OCI-LY7 (cell line): ENCODE measurements at regions not wholly inside any gene's neighbourhood (a gene's known extent, or its start where the extent isn't known, plus 50 kb on each side); places are given as distances from the start of the nearest gene placed in this dataset.

ENCODE experiments used
- BruUV-seq: library from RNA; stranded (reverse); fragments of 400-500 nt; replicated peaks from 2 replicates; lab custom pipeline; 2021; lab: Mats Ljungman, UMichigan
- CTCF ChIA-PET: fragments of 300-600 bp; sonication (Branson Sonifier 250); formaldehyde crosslinking; loops from one replicate; lab custom pipeline; 2022; ENCODE audit warnings: antibody characterized with exemption; ENCODE audit not compliant: unreplicated experiment; lab: Charles Lee
- POLR2A ChIA-PET: fragments of 300-600 bp; sonication (Branson Sonifier 250); formaldehyde crosslinking; loops from one replicate; lab custom pipeline; 2022; ENCODE audit warnings: antibody characterized with exemption; lab: Charles Lee
- DNase-seq: peaks from one replicate; pipeline ENCODE4 v3.0.0-alpha.2; 2015; ENCODE audit warnings: low spot score
- H2AFZ ChIP-seq: fragments of 200-600 bp; sonication (generic), shearing (Covaris generic); 2 replicates; pipeline ENCODE4 v1.6.1; 2014; ENCODE audit warnings: mild to moderate bottlenecking, antibody characterized with exemption, low read length, moderate library complexity
- H3K27ac ChIP-seq: fragments of 200-600 bp; sonication (generic); 2 replicates; pipeline ENCODE4 v1.5.1; 2014; ENCODE audit warnings: mixed run types, low read depth, mild to moderate bottlenecking, moderate library complexity, low read length, inconsistent platforms; ENCODE audit not compliant: poor library complexity, severe bottlenecking
- H3K36me3 ChIP-seq: fragments of 200-600 bp; sonication (generic); 2 replicates; pipeline ENCODE4 v1.6.1; 2014; ENCODE audit warnings: mild to moderate bottlenecking, antibody characterized with exemption, low read length, moderate library complexity, mixed read lengths; ENCODE audit not compliant: insufficient read depth
- H3K4me1 ChIP-seq: fragments of 200-600 bp; sonication (generic); 2 replicates; pipeline ENCODE4 v1.5.1; 2014; ENCODE audit warnings: mild to moderate bottlenecking, low read length; ENCODE audit not compliant: insufficient read depth, poor library complexity, severe bottlenecking
- H3K4me2 ChIP-seq: fragments of 200-600 bp; sonication (generic); 2 replicates; pipeline ENCODE4 v1.6.1; 2014; ENCODE audit warnings: mild to moderate bottlenecking, low read length
- H3K4me3 ChIP-seq: fragments of 200-600 bp; sonication (generic); 2 replicates; pipeline ENCODE4 v1.5.1; 2014; ENCODE audit warnings: mild to moderate bottlenecking, low read depth, low read length; ENCODE audit not compliant: poor library complexity, severe bottlenecking
- H3K79me2 ChIP-seq: fragments of 200-600 bp; sonication (generic); 2 replicates; pipeline ENCODE4 v1.6.1; 2016; ENCODE audit warnings: low read depth, mild to moderate bottlenecking, low read length, moderate library complexity, mixed read lengths; ENCODE audit not compliant: insufficient read depth
- H3K9me2 ChIP-seq: fragments of 200-600 bp; sonication (generic); 2 replicates; pipeline ENCODE4 v1.6.1; 2016; ENCODE audit warnings: mild to moderate bottlenecking, low read length, mixed read lengths; ENCODE audit not compliant: insufficient read depth
- H3K9me3 ChIP-seq: fragments of 200-600 bp; sonication (generic); 2 replicates; pipeline ENCODE4 v1.6.1; 2014; ENCODE audit warnings: mild to moderate bottlenecking, mixed run types, low read length, mixed read lengths
- H4K20me1 ChIP-seq: fragments of 200-600 bp; sonication (generic); 2 replicates; pipeline ENCODE4 v1.6.1; 2014; ENCODE audit warnings: mild to moderate bottlenecking, antibody characterized with exemption, low read length, moderate library complexity, mixed read lengths; ENCODE audit not compliant: insufficient read depth
- CTCF ChIP-seq: fragments of 200-600 bp; sonication (generic); conservative IDR thresholded peaks from 2 replicates; pipeline ENCODE4 v1.5.1; 2014; ENCODE audit warnings: mild to moderate bottlenecking, antibody characterized with exemption, low read length, moderate library complexity, mixed read lengths
- EZH2phosphoT487 ChIP-seq: fragments of 200-600 bp; sonication (generic); IDR thresholded peaks from 2 replicates; pipeline ENCODE4 v1.6.1; 2018; ENCODE audit warnings: low read depth, borderline replicate concordance, mild to moderate bottlenecking, mixed run types, antibody characterized with exemption, low read length, moderate library complexity, mixed read lengths
- intact Hi-C: fragments of 100-400 bp; cut with micrococcal nuclease; formaldehyde crosslinking; loops from one replicate; pipeline ENCODE4 v1.10.0; 2022; ENCODE audit not compliant: unreplicated experiment

- intact Hi-C loops: no loop called here
- no TSS peak for BruUV-seq
- Histone ChIP-seq H3K36me3 (no peaks in the 10 kb centered on the region), H3K9me2 (no peaks in the 10 kb centered on the region), H4K20me1 (no peaks in the 10 kb centered on the region), H2AFZ (no peak overlapping the region), H3K9me3 (no peaks in the 10 kb centered on the region), H3K4me2 (no peak overlapping the region), H3K4me1 (no peaks in the 10 kb centered on the region), H3K27ac (no peak overlapping the region), H3K79me2 (no peaks in the 10 kb centered on the region), H3K4me3 (no peak overlapping the region)
- ChIA-PET POLR2A (no interaction called here), CTCF (no interaction called here)
- TF ChIP-seq CTCF (no peak), EZH2phosphoT487 (no peak)
- DNase-seq: no peak
Measured at GRCh38 chr1:67893126-67893495, 59.8 kb upstream of the GNG12 start.

GRCh38 chr1:67892476-67893125, 59.3 kb upstream of the GNG12 start:
- Histone ChIP-seq H4K20me1 (no peaks in the 10 kb centered on the region), H3K4me1 (no peaks in the 10 kb centered on the region), H3K4me2 (no peak overlapping the region), H3K79me2 (no peaks in the 10 kb centered on the region), H3K9me3 (no peaks in the 10 kb centered on the region), H3K4me3 (no peak overlapping the region), H3K9me2 (no peaks in the 10 kb centered on the region), H2AFZ (no peak overlapping the region), H3K27ac (no peak overlapping the region), H3K36me3 (no peaks in the 10 kb centered on the region)
- intact Hi-C loops: no loop called here
- ChIA-PET CTCF (no interaction called here), POLR2A (no interaction called here)
- TF ChIP-seq CTCF: no peak
- TF ChIP-seq EZH2phosphoT487: no peak
- no peak for DNase-seq
- no TSS peak for BruUV-seq

GRCh38 chr1:67890857-67891256, 57.6 kb upstream of the GNG12 start:
- intact Hi-C loops: no loop called here
- H4K20me1 ChIP-seq: no peaks in the 10 kb centered on the region
- H3K4me2 ChIP-seq: no peak overlapping the region
- no peak for DNase-seq
- TF ChIP-seq CTCF (no peak), EZH2phosphoT487 (no peak)
- H3K27ac ChIP-seq: no peak overlapping the region
- no peaks in the 10 kb centered on the region for H3K79me2 ChIP-seq
- H3K4me1 ChIP-seq: no peaks in the 10 kb centered on the region
- no peak overlapping the region for H3K4me3 ChIP-seq
- no peaks in the 10 kb centered on the region for H3K36me3 ChIP-seq
- BruUV-seq: no TSS peak
- POLR2A ChIA-PET: interaction anchor here (0.7 kb wide), 1 partner anchor 152 kb away, joined by 3 read pairs; no protein-coding TSS in a partner anchor
- CTCF ChIA-PET: no interaction called here
- H3K9me3 ChIP-seq: no peaks in the 10 kb centered on the region
- no peak overlapping the region for H2AFZ ChIP-seq
- no peaks in the 10 kb centered on the region for H3K9me2 ChIP-seq
